SKM-1 treated with dmso at 0.1 percent for 144 hours (cell line): ENCODE measurements at regions not wholly inside any gene's neighbourhood (a gene's known extent, or its start where the extent isn't known, plus 50 kb on each side); places are given as distances from the start of the nearest gene placed in this dataset.
"Not testable (repeated sequence)": the region's sequence is repeated elsewhere in the genome, so short reads cannot be mapped to it uniquely, and the experiment has no call there.

Source experiments
- DNase-seq: peaks from one replicate; lab custom pipeline; 2025; ENCODE audit not compliant: unreplicated experiment; lab: John Stamatoyannopoulos, UW

DNA sequence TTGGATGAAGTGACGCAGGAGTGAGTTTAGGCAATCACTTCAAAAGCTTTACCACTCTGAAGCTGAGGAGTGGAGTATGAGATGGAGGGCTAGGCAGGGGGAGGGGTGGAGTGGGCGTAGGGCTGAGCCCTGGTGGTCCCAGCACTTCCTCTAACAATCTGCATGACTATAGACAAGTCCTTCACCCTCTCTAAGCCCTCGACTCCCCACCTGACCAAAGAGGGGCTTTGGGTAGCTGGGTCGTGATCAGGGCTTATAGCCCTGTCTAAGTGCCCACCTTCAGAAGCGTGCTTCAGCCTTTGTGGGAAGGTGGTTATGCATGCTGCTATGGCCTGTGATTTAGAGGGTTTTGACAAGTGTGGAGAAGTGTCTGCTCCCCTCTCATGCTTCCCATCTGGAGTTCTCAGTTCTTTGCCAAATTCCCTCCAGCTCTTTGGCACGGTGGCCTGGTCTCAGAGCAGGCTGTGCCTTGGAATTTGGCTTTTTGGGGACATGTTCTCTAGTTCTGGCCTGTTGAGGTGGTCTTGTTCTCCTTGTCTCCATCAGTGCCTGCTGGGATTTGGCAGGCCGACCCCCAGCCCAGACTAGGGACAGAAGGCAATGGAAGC, 53.0 kb downstream of the ACTBL2 start:
- DNase-seq: no peak

- DNase-seq: not testable (repeated sequence)
These were observed 53.6 kb downstream of the ACTBL2 start for GRCh38 chr5:57429021-57429420.

GRCh38 chr5:57422993-57423392, 59.6 kb downstream of the ACTBL2 start:
- no peak for DNase-seq

- no peak for DNase-seq
These were observed 60.3 kb downstream of the ACTBL2 start for GRCh38 chr5:57422341-57422740.

DNA sequence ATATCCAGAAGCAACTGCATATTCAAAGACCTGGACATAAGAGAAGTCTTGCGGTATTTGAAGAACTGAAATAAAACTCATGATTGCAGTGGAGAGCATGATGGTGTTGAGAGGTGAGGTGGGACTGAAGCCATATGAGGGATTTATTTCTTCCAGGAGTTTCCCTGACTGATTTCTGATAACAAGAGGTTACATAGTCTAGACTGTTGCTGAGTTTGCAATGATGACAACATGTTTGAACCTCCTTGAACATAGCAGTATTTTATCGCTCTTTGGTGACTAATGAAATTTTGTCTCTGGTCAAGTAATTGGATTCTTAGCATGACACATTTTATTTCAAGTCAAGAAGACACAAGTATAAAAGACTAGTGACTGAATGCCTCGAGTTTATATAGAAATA, 61.8 kb downstream of the ACTBL2 start:
- no peak for DNase-seq

GRCh38 chr5:57417971-57418370, 64.6 kb downstream of the ACTBL2 start:
- no peak for DNase-seq

DNA sequence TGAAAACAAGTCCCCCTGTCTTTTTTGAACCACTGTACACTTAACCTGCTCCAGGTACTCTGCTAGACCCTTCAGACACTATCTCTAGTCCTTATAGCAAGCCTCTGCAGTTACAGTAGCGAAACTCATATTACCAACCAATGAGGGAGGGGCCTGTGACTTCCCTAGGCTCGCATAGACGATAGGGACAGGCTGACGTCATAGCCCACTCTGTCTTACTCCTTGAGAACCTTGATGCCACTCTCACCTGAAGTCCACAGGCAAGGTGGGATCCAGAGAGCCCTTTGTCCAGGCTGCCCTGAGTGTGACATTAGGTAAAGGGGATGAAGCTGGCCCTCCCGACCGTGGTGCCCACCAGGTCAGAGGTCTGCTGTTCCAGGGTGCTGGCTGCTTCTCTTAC, 65.3 kb downstream of the ACTBL2 start:
- no peak for DNase-seq

- DNase-seq: no peak
These were observed 66.2 kb downstream of the ACTBL2 start for GRCh38 chr5:57416278-57416994.

DNA sequence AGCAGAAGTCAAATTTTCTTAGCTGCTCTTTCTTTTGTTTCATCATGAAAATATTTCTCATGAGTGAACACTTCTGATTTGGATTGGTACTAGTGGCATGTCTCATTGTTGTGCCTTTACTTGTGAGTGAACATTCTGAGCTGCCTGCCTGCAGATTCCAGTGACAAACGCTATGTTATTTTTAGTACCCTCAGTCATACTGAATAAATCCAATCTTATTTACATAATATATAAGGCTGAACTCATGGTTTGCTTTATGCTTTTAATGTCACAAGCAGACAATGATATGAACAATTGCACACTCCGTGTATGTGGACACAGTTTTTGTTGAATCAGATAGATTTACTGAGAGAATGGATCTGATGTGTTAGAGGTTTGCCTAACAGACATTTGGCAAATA, 67.8 kb downstream of the ACTBL2 start:
- no peak for DNase-seq

GRCh38 chr5:57414191-57414590, 68.4 kb downstream of the ACTBL2 start:
- no peak for DNase-seq

DNA sequence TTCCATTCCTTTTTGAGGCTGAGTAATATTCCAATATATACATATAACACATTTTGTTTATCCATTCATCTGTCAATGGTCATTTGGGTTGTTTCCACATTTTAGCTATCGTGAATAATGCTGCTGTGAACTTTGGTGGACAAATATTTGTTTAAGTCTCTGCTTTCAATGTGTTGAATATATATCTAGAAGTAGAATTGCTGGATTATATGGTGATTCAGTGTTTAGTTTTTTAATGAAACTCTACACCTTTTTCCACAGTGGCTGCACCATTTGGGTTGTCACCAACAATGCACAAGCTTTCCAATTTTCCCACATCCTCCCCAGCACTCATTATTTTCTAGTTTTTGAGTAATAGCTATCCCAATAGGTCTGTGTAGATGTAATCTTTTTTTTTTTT, 69.5 kb downstream of the ACTBL2 start:
- no peak for DNase-seq

DNA sequence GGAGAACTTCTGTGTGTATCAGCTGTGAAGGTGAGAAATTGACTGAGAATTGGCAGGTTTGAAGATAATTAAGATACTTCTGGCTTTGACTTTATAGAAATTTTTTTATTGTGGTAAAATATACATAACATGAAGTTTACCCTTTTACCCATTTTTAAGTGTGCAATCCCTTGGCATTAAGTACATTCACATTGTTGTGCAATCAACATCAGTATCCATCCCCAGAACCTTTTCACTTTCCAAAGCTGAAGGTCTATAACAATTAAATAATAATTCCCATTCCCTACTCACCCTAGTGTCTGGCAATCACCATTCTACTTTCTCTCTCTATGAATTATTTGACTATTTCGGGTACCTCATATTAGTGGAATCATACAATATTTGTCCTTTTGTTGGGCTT, 69.9 kb downstream of the ACTBL2 start:
- no peak for DNase-seq

DNA sequence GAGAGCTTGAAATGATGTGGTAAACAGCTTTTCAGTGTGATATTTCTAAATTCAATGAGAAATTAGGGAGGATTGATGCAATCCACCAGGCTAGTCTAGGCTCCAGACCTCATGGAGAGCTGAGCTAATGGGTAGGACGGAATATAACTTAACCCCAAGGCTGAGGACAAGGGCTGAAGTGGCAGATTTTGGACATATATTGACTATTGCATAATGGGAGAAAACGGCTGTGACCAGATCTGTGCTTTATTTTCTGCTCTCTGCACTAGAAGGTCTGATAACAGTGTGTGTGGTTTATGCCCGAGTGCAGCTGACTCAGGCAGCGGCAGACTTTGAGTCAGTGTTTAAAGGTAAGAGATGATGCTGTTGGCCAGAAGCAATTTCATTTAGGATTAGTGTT, 70.6 kb downstream of the ACTBL2 start:
- DNase-seq: no peak

DNA sequence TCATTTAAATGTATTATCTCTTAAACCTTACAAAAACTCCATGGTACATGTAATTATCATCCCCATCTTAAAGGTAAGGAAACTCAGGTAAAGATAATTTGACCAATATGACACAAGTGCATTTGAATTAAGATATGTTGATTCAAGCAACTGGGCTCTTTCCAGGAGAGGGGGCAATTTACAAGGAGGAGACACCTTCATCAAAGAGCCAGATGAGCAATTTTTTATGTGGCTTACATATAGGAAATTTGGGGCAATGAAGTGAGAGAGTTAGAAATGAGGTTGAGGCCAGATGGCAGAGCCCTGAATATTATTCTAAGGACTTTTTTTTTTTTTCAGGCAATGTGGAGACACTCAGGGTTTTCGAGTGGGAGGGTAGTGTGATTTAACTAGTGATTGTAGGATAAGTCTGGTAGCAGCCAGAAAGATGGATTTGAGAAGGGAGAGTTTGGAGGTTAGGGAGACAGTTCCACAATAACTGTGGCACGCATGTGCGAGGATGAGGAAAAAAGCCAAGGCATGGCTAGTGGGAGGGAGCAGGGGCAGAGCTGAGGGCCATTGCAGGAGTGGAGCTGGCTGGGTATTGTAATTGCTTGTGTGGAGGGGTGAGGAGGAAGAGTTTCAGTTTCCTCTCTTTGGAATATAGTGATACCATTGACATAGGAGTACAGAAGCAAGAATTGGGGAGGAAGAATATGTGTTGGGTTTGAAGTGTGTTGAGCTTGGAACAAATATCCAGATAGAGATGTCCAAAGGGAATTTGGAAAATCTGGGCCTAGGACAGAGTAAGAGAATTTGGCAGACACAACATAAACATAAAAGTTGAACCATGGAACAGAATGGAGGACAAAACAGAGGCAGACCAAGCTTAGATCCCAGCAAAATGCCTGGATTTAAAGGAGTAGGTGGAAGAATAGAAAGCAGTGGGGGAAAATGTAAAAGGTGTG, 72.0 kb downstream of the ACTBL2 start:
- DNase-seq: no peak

DNA sequence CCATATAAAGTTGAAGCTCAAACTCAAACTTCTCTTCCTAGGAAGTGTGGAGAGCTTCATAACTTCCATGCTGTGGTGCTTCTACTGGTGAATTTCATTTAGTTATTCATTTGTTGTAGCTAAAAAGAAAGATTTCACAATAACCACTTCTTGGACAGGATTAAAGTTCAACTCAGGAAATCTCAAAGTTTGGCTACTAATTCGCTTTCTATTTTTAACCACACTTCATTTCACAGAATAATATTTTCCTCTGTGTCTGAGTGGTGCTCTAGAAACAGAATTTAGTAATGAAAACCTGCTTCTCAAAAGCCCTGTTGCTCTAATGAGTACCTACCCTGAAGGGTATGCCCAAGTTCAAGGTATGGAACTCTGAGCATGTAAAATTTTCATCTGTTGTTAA, 73.9 kb downstream of the ACTBL2 start:
- DNase-seq: no peak

DNA sequence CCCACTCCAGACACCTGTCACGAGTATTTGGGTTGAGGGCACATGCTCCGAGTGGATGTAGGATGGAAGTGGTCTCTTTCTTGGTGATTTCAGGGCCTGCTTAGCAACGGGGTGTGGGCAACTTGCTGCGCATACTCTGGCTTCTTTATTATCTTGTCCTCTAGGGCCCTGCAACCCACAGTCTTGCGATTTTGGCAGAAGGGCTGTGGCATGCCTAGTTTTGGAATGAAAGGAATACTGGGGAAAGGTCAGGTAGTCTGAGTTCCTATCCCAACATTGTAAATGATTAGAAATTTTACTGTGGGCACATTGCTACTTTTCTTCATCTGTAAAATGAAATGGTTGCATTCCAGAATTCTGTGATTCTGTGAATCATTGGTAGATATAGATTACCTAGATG, 74.3 kb downstream of the ACTBL2 start:
- DNase-seq: no peak

DNA sequence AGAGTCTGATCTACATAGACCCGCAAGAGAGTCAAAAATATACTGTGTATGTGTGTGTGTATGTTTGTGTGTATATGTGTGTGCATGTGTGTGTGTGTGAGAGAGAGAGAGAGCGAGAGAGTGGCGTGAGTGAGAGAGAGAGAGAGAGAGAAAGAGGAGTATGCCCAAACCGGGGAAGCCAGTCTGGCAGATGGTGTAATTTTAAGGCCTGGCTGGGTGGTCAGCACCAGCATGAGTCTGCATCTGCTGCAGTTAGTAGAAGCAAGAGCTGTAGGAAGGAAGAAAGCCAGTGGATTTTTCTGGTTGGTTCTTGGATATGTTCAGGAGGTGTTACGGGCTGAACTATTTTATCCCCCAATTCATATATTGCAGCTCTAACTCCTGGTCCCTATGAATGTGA, 75.2 kb downstream of the ACTBL2 start:
- DNase-seq: no peak

GRCh38 chr5:57406641-57407040, 76.0 kb downstream of the ACTBL2 start:
- DNase-seq: no peak

DNA sequence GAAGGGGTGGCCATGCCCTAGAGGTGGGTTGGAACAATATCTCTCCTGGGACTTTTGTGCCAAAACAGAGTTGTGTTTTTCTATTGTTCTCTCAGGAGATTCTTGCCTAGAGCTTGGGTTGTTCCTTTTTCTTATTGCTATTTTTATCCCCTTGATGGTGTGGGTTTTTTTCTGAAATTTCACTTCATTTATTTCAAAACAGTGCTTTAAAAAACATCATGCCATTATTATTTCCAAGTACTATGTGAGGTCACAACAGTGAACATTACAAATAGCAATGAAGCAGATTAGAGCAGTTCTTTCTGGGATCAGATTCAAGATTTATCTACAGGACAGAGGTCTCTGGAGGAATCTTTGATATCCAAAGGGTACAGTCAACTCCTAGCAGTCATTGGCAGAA, 76.6 kb downstream of the ACTBL2 start:
- no peak for DNase-seq

DNA sequence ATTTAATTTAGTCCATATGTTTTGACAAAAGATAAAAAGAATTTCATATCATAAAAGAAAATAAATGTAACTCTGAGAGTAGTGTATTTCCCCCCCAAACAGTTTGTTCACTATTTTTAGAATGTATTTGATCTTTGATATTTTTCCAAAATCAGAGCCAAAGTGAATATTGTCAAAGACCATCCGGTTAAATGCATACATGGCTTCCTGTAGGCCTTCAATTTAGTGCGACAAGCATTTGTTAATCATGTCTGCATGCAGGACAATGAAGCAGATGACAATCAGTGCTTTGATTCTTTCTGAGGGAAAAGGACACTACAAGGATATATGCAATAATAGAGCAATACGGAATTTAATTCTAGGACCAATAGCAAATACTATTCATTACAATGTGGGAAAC, 79.8 kb downstream of the ACTBL2 start:
- DNase-seq: no peak

DNA sequence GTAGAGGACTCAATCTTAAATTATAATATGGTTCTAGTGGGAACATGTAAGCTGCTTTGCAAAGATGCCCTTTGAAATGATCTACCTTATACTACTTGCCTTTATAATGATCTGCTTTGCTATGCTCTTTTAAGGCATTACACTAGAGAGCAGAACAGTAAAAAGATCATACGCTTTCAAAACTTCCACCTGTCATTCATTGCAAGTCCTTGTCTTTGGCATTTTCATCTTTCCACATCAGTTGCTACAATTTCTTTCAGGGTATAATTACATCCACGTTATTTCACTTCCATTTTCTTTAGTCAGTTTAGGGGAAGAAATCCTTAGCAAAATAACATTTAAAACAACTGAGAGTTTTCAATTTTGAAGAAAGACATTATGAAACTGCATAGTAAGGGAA, 80.3 kb downstream of the ACTBL2 start:
- no peak for DNase-seq
